HG02763 (cell line): ENCODE measurements at regions not wholly inside any gene's neighbourhood (a gene's known extent, or its start where the extent isn't known, plus 50 kb on each side); places are given as distances from the start of the nearest gene placed in this dataset.

Experiments used
- ATAC-seq: cut with Tn5 transposase; IDR thresholded peaks from one replicate; pipeline ENCODE4 v1.9.1; 2021; ENCODE audit warnings: mild to moderate bottlenecking, moderate library complexity; ENCODE audit not compliant: unreplicated experiment

- no peak for ATAC-seq
These were observed 2022.2 kb downstream of the MAT2B start for GRCh38 chr5:165527577-165527976.

- no peak for ATAC-seq
These were observed 2032.6 kb downstream of the MAT2B start for GRCh38 chr5:165538065-165538464.

GRCh38 chr5:165559645-165560044 is 2054.2 kb downstream of the MAT2B start:
- ATAC-seq = no peak

- no peak for ATAC-seq
These were observed 2055.2 kb downstream of the MAT2B start for GRCh38 chr5:165560648-165561047.

- ATAC-seq = no peak
These were observed 2060.5 kb downstream of the MAT2B start for GRCh38 chr5:165565911-165566310.

- ATAC-seq = no peak
These were observed 2064.1 kb downstream of the MAT2B start for GRCh38 chr5:165569551-165569950.

GRCh38 chr5:165573445-165573844 is 2068.0 kb downstream of the MAT2B start:
- ATAC-seq = no peak

- ATAC-seq = no peak
These were observed 2068.7 kb downstream of the MAT2B start for GRCh38 chr5:165574100-165574499.

GRCh38 chr5:165576678-165577275 is 2071.4 kb downstream of the MAT2B start:
- no peak for ATAC-seq

- no peak for ATAC-seq
These were observed 2074.5 kb downstream of the MAT2B start for GRCh38 chr5:165579911-165580310.

- no peak for ATAC-seq
These were observed 2089.3 kb downstream of the MAT2B start for GRCh38 chr5:165594693-165595092.

GRCh38 chr5:165602529-165602928 is 2097.1 kb downstream of the MAT2B start:
- no peak for ATAC-seq

- ATAC-seq = no peak
These were observed 2101.6 kb downstream of the MAT2B start for GRCh38 chr5:165607026-165607425.

GRCh38 chr5:165609871-165610270 is 2104.5 kb downstream of the MAT2B start:
- ATAC-seq = no peak

GRCh38 chr5:165616490-165617405 is 2111.3 kb downstream of the MAT2B start:
- ATAC-seq = no peak

GRCh38 chr5:165617491-165617890 is 2112.1 kb downstream of the MAT2B start:
- ATAC-seq = no peak

- no peak for ATAC-seq
These were observed 2115.0 kb downstream of the MAT2B start for GRCh38 chr5:165620394-165620793.

GRCh38 chr5:165622864-165623536 is 2117.6 kb downstream of the MAT2B start:
- no peak for ATAC-seq

GRCh38 chr5:165624166-165624946 is 2118.9 kb downstream of the MAT2B start:
- no peak for ATAC-seq

- ATAC-seq = no peak
These were observed 2120.7 kb downstream of the MAT2B start for GRCh38 chr5:165626161-165626560.
